ENCODE measurements at regions not wholly inside any gene's neighbourhood (a gene's known extent, or its start where the extent isn't known, plus 50 kb on each side); places are given as distances from the start of the nearest gene placed in this dataset.
"Not testable (repeated sequence)": the region's sequence is repeated elsewhere in the genome, so short reads cannot be mapped to it uniquely, and the experiment has no call there.

- H3K4me1 Mint-ChIP-seq, H3K27ac Mint-ChIP-seq, H3K27me3 Mint-ChIP-seq, CTCF ChIA-PET, H3K9me3 Mint-ChIP-seq, H3K36me3 Mint-ChIP-seq, DNase-seq, H3K4me3 Mint-ChIP-seq: not testable (repeated sequence)
These were observed 69.5 kb downstream of the MDH2 start for GRCh38 chr7:76117306-76117991.

GRCh38 chr7:76118253-76119036 lies 70.5 kb downstream of the MDH2 start:
- H3K4me1 Mint-ChIP-seq, H3K9me3 Mint-ChIP-seq, DNase-seq, CTCF ChIA-PET, H3K4me3 Mint-ChIP-seq, H3K27me3 Mint-ChIP-seq, H3K27ac Mint-ChIP-seq, H3K36me3 Mint-ChIP-seq: not testable (repeated sequence)

- CTCF ChIA-PET: no interaction called here
- Mint-ChIP-seq H3K36me3 (no peaks in the 10 kb centered on the region), H3K9me3 (no peaks in the 10 kb centered on the region), H3K27me3 (peaks cover 4% of the 10 kb centered on the region), H3K4me3 (no peak overlapping the region), H3K4me1 (no peaks in the 10 kb centered on the region), H3K27ac (no peak overlapping the region)
- no peak for DNase-seq
These were observed 73.1 kb downstream of the MDH2 start for GRCh38 chr7:76121044-76121443.

- Mint-ChIP-seq H3K36me3 (no peaks in the 10 kb centered on the region), H3K4me3 (no peak overlapping the region), H3K27ac (no peak overlapping the region), H3K9me3 (no peaks in the 10 kb centered on the region), H3K4me1 (no peaks in the 10 kb centered on the region), H3K27me3 (peaks cover 4% of the 10 kb centered on the region)
- DNase-seq: no peak
- CTCF ChIA-PET: no interaction called here
These were observed 74.8 kb downstream of the MDH2 start for GRCh38 chr7:76122516-76123239.

GRCh38 chr7:76123316-76123715 lies 75.4 kb downstream of the MDH2 start:
- no peaks in the 10 kb centered on the region for H3K36me3 Mint-ChIP-seq
- no peak overlapping the region for H3K27ac Mint-ChIP-seq
- H3K4me3 Mint-ChIP-seq: no peak overlapping the region
- peaks cover 4% of the 10 kb centered on the region for H3K27me3 Mint-ChIP-seq
- H3K4me1 Mint-ChIP-seq: no peaks in the 10 kb centered on the region
- CTCF ChIA-PET: no interaction called here
- no peaks in the 10 kb centered on the region for H3K9me3 Mint-ChIP-seq
- no peak for DNase-seq

- no peak for DNase-seq
- H3K4me1 Mint-ChIP-seq: peaks cover under 1% of the 10 kb centered on the region
- H3K4me3 Mint-ChIP-seq: no peak overlapping the region
- no peak overlapping the region for H3K27ac Mint-ChIP-seq
- H3K36me3 Mint-ChIP-seq: no peaks in the 10 kb centered on the region
- CTCF ChIA-PET: no interaction called here
- no peaks in the 10 kb centered on the region for H3K9me3 Mint-ChIP-seq
- peaks cover 10% of the 10 kb centered on the region for H3K27me3 Mint-ChIP-seq
These were observed 76.1 kb upstream of the SRRM3 start for GRCh38 chr7:76125560-76125959.

GRCh38 chr7:76126632-76127031 lies 75.1 kb upstream of the SRRM3 start:
- Mint-ChIP-seq H3K9me3 (no peaks in the 10 kb centered on the region), H3K27ac (no peak overlapping the region), H3K4me3 (no peak overlapping the region), H3K36me3 (no peaks in the 10 kb centered on the region), H3K4me1 (peaks cover 6% of the 10 kb centered on the region), H3K27me3 (peaks cover 13% of the 10 kb centered on the region)
- no peak for DNase-seq
- CTCF ChIA-PET: interaction anchor here (0.6 to 1.5 kb wide), 3 partner anchors 16 to 261 kb away, joined by 3 read pairs; no protein-coding TSS in a partner anchor

GRCh38 chr7:76129366-76129765 lies 72.3 kb upstream of the SRRM3 start:
- no peaks in the 10 kb centered on the region for H3K9me3 Mint-ChIP-seq
- no peak overlapping the region for H3K4me3 Mint-ChIP-seq
- peaks cover 26% of the 10 kb centered on the region for H3K4me1 Mint-ChIP-seq
- H3K27me3 Mint-ChIP-seq: peaks cover 12% of the 10 kb centered on the region
- CTCF ChIA-PET: interaction anchor here (0.9 to 1.2 kb wide), 3 partner anchors 27 to 83 kb away, joined by 3 to 4 read pairs (median 3); no protein-coding TSS in a partner anchor
- H3K36me3 Mint-ChIP-seq: no peaks in the 10 kb centered on the region
- no peak overlapping the region for H3K27ac Mint-ChIP-seq
- no peak for DNase-seq

GRCh38 chr7:76129836-76130235 lies 71.9 kb upstream of the SRRM3 start:
- H3K9me3 Mint-ChIP-seq: no peaks in the 10 kb centered on the region
- CTCF ChIA-PET: interaction anchor here (0.9 to 1.0 kb wide), 3 partner anchors 27 to 109 kb away, joined by 3 to 4 read pairs (median 3); no protein-coding TSS in a partner anchor
- no peak overlapping the region for H3K4me3 Mint-ChIP-seq
- no peak overlapping the region for H3K27ac Mint-ChIP-seq
- peaks cover 15% of the 10 kb centered on the region for H3K27me3 Mint-ChIP-seq
- H3K36me3 Mint-ChIP-seq: no peaks in the 10 kb centered on the region
- peaks cover 26% of the 10 kb centered on the region for H3K4me1 Mint-ChIP-seq
- DNase-seq: no peak

- H3K27ac Mint-ChIP-seq, H3K9me3 Mint-ChIP-seq, H3K36me3 Mint-ChIP-seq, H3K4me3 Mint-ChIP-seq: not testable (repeated sequence)
- CTCF ChIA-PET: interaction anchor here (0.9 to 1.1 kb wide), 3 partner anchors 81 to 184 kb away, joined by 3 read pairs; no protein-coding TSS in a partner anchor
- H3K27me3 Mint-ChIP-seq: peaks cover 17% of the 10 kb centered on the region
- peak; percentile 28 for DNase-seq
- H3K4me1 Mint-ChIP-seq: peaks cover 26% of the 10 kb centered on the region
These were observed 71.0 kb upstream of the SRRM3 start for GRCh38 chr7:76130661-76131060.

GRCh38 chr7:76131887-76132286 lies 69.8 kb upstream of the SRRM3 start:
- H3K27me3 Mint-ChIP-seq: peaks cover 21% of the 10 kb centered on the region
- CTCF ChIA-PET: interaction anchor here (0.7 to 1.7 kb wide), 4 partner anchors 81 to 265 kb away, joined by 3 to 4 read pairs (median 4); no protein-coding TSS in a partner anchor

GRCh38 chr7:76133164-76133775 lies 68.4 kb upstream of the SRRM3 start:
- H3K4me1 Mint-ChIP-seq: peaks cover 26% of the 10 kb centered on the region
- H3K27me3 Mint-ChIP-seq: peaks cover 21% of the 10 kb centered on the region
- H3K4me3 Mint-ChIP-seq: peak overlapping the region; percentile 10
- no peaks in the 10 kb centered on the region for H3K9me3 Mint-ChIP-seq
- no peak for DNase-seq
- CTCF ChIA-PET: interaction anchor here (1.1 kb wide), 1 partner anchor 44 kb away, joined by 3 read pairs; no protein-coding TSS in a partner anchor
- no peaks in the 10 kb centered on the region for H3K36me3 Mint-ChIP-seq
- peak overlapping the region; percentile 42 for H3K27ac Mint-ChIP-seq

More at GRCh38 chr7:76131887-76132286, 69.8 kb upstream of the SRRM3 start:
- not testable (repeated sequence) for H3K9me3 Mint-ChIP-seq, H3K27ac Mint-ChIP-seq, H3K4me3 Mint-ChIP-seq, DNase-seq, H3K36me3 Mint-ChIP-seq
- peaks cover 26% of the 10 kb centered on the region for H3K4me1 Mint-ChIP-seq

GRCh38 chr7:76133839-76134238 lies 67.9 kb upstream of the SRRM3 start:
- Mint-ChIP-seq H3K27me3 (peaks cover 26% of the 10 kb centered on the region), H3K27ac (peak overlapping the region; percentile 42), H3K36me3 (no peaks in the 10 kb centered on the region), H3K4me1 (peaks cover 26% of the 10 kb centered on the region), H3K4me3 (no peak overlapping the region), H3K9me3 (no peaks in the 10 kb centered on the region)
- CTCF ChIA-PET: interaction anchor here (1.1 kb wide), 1 partner anchor 44 kb away, joined by 3 read pairs; no protein-coding TSS in a partner anchor
- no peak for DNase-seq

- H3K27me3 Mint-ChIP-seq: peaks cover 25% of the 10 kb centered on the region
- H3K36me3 Mint-ChIP-seq, H3K9me3 Mint-ChIP-seq, H3K27ac Mint-ChIP-seq, DNase-seq, CTCF ChIA-PET, H3K4me3 Mint-ChIP-seq: not testable (repeated sequence)
- H3K4me1 Mint-ChIP-seq: peaks cover 26% of the 10 kb centered on the region
These were observed 66.4 kb upstream of the SRRM3 start for GRCh38 chr7:76135263-76135662.
